KMS-11 (cell line): ENCODE measurements at regions not wholly inside any gene's neighbourhood (a gene's known extent, or its start where the extent isn't known, plus 50 kb on each side); places are given as distances from the start of the nearest gene placed in this dataset.

Experiments used
- H2AFZ ChIP-seq: fragments of 200-600 bp; sonication (generic); 2 replicates; pipeline ENCODE4 v1.6.1; 2016; ENCODE audit warnings: antibody characterized with exemption, mixed run types, low read depth
- H3K27ac ChIP-seq: fragments of 200-600 bp; sonication (generic); 2 replicates; pipeline ENCODE4 v1.6.1; 2016; ENCODE audit warnings: mild to moderate bottlenecking, mixed run types
- H3K27me3 ChIP-seq: fragments of 200-600 bp; sonication (generic); 2 replicates; pipeline ENCODE4 v1.6.1; 2017; ENCODE audit warnings: mild to moderate bottlenecking, low read depth, mixed run types, moderate library complexity; ENCODE audit not compliant: insufficient read depth
- H3K36me3 ChIP-seq: fragments of 200-600 bp; sonication (generic); 2 replicates; pipeline ENCODE4 v1.6.1; 2017; ENCODE audit warnings: mild to moderate bottlenecking, mixed run types; ENCODE audit not compliant: insufficient read depth
- H3K4me1 ChIP-seq: fragments of 200-600 bp; sonication (generic); 2 replicates; pipeline ENCODE4 v1.6.1; 2016; ENCODE audit warnings: mild to moderate bottlenecking, low read depth, mixed run types; ENCODE audit not compliant: poor library complexity, severe bottlenecking
- H3K4me2 ChIP-seq: fragments of 200-600 bp; sonication (generic); 2 replicates; pipeline ENCODE4 v1.7.0; 2016; ENCODE audit warnings: mild to moderate bottlenecking, mixed run types
- H3K4me3 ChIP-seq: fragments of 200-600 bp; sonication (generic); IDR thresholded peaks from 2 replicates; pipeline ENCODE4 v1.6.1; 2017; ENCODE audit warnings: low read depth, low read length, mixed read lengths; ENCODE audit not compliant: insufficient read depth
- H3K79me2 ChIP-seq: fragments of 200-600 bp; sonication (generic); 2 replicates; pipeline ENCODE4 v1.6.1; 2016; ENCODE audit warnings: low read depth, mixed run types; ENCODE audit not compliant: insufficient read depth
- H3K9ac ChIP-seq: fragments of 200-600 bp; sonication (generic); 2 replicates; pipeline ENCODE4 v1.6.1; 2016; ENCODE audit warnings: mild to moderate bottlenecking, mixed run types
- H4K20me1 ChIP-seq: fragments of 200-600 bp; sonication (generic); 2 replicates; pipeline ENCODE4 v1.6.1; 2016; ENCODE audit warnings: mild to moderate bottlenecking, mixed run types; ENCODE audit not compliant: insufficient read depth
- TF ChIP-seq, protein P1 (sequence below): fragments of 200-600 bp; sonication (generic); conservative IDR thresholded peaks from 2 replicates; pipeline ENCODE4 v1.6.1; 2017; ENCODE audit warnings: low read depth, mild to moderate bottlenecking, antibody characterized with exemption, low read length, moderate library complexity, mixed read lengths

DNA sequence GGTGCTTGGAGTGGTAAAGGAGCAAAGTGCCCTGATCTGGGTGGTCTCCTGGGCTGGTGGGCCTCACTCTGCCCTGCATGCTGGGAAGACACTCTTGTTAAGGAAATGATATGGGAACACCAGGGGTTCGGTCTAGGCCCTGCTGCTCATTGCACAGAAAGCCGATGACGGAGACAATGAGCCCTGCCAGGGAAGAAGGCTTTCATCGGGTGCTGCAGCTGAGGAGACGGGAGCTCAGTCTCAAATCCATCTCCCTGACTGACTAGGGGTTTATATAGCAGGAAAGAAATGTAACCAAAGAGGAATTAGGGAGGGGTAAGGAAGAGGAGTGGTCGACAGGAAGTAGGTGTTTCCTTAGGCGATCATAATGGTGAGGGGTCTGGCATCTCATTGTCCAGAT, 253.4 kb downstream of the TEX29 start:
- no peak overlapping the region for H2AFZ ChIP-seq
- H3K36me3 ChIP-seq = no peaks in the 10 kb centered on the region
- no peaks in the 10 kb centered on the region for H3K79me2 ChIP-seq
- TF ChIP-seq, protein P1, sequence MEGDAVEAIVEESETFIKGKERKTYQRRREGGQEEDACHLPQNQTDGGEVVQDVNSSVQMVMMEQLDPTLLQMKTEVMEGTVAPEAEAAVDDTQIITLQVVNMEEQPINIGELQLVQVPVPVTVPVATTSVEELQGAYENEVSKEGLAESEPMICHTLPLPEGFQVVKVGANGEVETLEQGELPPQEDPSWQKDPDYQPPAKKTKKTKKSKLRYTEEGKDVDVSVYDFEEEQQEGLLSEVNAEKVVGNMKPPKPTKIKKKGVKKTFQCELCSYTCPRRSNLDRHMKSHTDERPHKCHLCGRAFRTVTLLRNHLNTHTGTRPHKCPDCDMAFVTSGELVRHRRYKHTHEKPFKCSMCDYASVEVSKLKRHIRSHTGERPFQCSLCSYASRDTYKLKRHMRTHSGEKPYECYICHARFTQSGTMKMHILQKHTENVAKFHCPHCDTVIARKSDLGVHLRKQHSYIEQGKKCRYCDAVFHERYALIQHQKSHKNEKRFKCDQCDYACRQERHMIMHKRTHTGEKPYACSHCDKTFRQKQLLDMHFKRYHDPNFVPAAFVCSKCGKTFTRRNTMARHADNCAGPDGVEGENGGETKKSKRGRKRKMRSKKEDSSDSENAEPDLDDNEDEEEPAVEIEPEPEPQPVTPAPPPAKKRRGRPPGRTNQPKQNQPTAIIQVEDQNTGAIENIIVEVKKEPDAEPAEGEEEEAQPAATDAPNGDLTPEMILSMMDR = no peak
- H3K4me1 ChIP-seq = no peaks in the 10 kb centered on the region
- no peak overlapping the region for H3K4me3 ChIP-seq
- H3K27me3 ChIP-seq = no peaks in the 10 kb centered on the region
- no peaks in the 10 kb centered on the region for H4K20me1 ChIP-seq
- no peak overlapping the region for H3K4me2 ChIP-seq
- H3K27ac ChIP-seq = no peak overlapping the region
- no peak overlapping the region for H3K9ac ChIP-seq

DNA sequence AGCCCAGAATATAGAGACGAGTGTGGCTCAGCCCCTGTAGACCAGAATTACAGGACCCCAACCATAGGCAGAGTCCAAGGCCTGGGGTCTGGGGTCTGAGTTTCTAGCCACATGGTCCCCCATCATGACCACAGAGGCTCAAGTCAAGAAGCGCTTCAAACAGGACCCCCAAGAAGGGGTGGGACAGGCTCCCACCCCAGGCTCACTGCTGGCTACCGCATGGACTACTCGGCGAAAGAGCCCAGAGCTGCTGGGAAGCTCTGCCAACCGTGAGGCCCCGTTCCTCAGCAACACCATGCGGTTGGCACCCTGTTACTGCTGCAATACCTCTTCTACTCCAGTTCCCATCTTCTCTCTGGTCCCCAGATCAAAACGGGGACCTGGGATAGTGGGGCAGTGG, 254.8 kb downstream of the TEX29 start:
- Histone ChIP-seq H3K9ac (no peak overlapping the region), H3K36me3 (no peaks in the 10 kb centered on the region), H3K27ac (no peak overlapping the region), H3K4me3 (no peak overlapping the region), H4K20me1 (no peaks in the 10 kb centered on the region), H3K27me3 (no peaks in the 10 kb centered on the region), H3K4me1 (no peaks in the 10 kb centered on the region), H3K4me2 (no peak overlapping the region), H2AFZ (no peak overlapping the region), H3K79me2 (no peaks in the 10 kb centered on the region)
- TF ChIP-seq, protein P1 = no peak

DNA sequence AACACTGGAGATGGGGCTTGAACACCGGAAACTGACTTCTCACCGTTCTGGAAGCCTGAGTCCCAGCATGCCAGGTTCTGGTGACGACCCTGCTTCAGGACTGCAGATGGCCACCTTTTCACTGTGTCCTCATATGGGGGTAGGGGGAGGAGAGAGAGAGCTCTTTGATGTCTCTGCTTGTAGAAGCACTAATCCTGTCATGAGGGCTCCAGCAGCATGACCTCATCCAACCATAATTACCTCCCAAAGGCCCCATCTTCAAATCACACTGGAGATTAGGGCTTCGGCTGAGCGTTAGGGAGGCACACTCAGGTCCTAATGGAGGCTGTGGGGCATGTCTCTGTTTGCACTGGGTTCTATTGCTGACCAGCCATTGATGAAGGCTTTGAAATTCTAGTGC, 255.3 kb downstream of the TEX29 start:
- H3K36me3 ChIP-seq = no peaks in the 10 kb centered on the region
- TF ChIP-seq, protein P1 = no peak
- no peaks in the 10 kb centered on the region for H3K79me2 ChIP-seq
- no peak overlapping the region for H3K4me3 ChIP-seq
- H2AFZ ChIP-seq = no peak overlapping the region
- H3K4me1 ChIP-seq = no peaks in the 10 kb centered on the region
- H3K9ac ChIP-seq = no peak overlapping the region
- no peak overlapping the region for H3K4me2 ChIP-seq
- H3K27me3 ChIP-seq = no peaks in the 10 kb centered on the region
- no peak overlapping the region for H3K27ac ChIP-seq
- no peaks in the 10 kb centered on the region for H4K20me1 ChIP-seq

DNA sequence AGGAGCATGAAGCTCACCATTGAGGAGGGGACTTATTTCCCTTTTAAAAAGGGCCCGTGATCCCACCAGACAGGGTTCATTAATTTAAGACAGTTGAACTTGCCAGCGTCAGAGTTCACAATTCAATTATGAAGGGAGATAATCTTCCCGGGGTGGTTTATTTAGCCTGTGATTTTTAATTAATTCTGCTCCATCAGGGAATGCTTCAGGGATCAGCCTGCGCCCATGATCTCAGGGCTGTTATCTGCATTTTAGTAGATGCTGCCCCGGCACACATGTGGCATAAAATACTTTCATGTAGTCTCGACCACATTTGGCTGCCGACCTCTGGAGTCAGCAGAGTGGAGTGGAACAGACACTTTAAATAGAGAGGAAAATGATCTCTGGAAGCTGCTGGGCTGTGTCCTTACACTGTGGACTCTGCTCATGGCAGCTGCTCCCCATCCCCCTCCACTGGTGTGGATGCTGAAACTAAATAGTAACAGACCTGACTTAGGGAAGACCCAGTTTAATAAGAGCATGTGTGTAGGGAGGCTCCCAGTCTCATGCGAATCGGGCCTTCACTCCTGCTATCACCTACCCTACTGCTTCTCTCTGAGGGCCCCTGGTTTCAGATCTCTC, 256.9 kb downstream of the TEX29 start:
- Histone ChIP-seq H3K79me2 (no peaks in the 10 kb centered on the region), H3K4me1 (no peaks in the 10 kb centered on the region), H3K36me3 (no peaks in the 10 kb centered on the region), H3K27me3 (no peaks in the 10 kb centered on the region), H2AFZ (no peak overlapping the region), H3K4me3 (no peak overlapping the region), H4K20me1 (no peaks in the 10 kb centered on the region), H3K9ac (no peak overlapping the region), H3K27ac (no peak overlapping the region), H3K4me2 (no peak overlapping the region)
- TF ChIP-seq, protein P1 = no peak
